Loucy (cell line): ENCODE measurements at regions not wholly inside any gene's neighbourhood (a gene's known extent, or its start where the extent isn't known, plus 50 kb on each side); places are given as distances from the start of the nearest gene placed in this dataset.

Experiments used
- H2AFZ ChIP-seq: fragments of 200-600 bp; sonication (generic); 2 replicates; pipeline ENCODE4 v1.6.0; 2016; ENCODE audit warnings: antibody characterized with exemption, mild to moderate bottlenecking, low read length, moderate library complexity
- H3F3A ChIP-seq: fragments of 200-600 bp; 2 replicates; pipeline ENCODE4 v1.6.0; 2016; ENCODE audit warnings: antibody characterized with exemption, low read depth, mild to moderate bottlenecking
- H3K27me3 ChIP-seq: fragments of 200-600 bp; sonication (generic); 2 replicates; pipeline ENCODE4 v1.6.1; 2014; ENCODE audit warnings: low read length, mild to moderate bottlenecking; ENCODE audit not compliant: insufficient read depth, poor library complexity, severe bottlenecking
- H3K36me3 ChIP-seq: fragments of 200-600 bp; sonication (generic); 2 replicates; pipeline ENCODE4 v1.6.1; 2016; ENCODE audit warnings: low read length; ENCODE audit not compliant: insufficient read depth
- H3K4me1 ChIP-seq: fragments of 200-600 bp; sonication (generic); 2 replicates; pipeline ENCODE4 v1.5.1; 2014; ENCODE audit warnings: low read length, mild to moderate bottlenecking; ENCODE audit not compliant: insufficient read depth, poor library complexity, severe bottlenecking
- H3K4me2 ChIP-seq: fragments of 200-600 bp; sonication (generic); 2 replicates; pipeline ENCODE4 v1.6.0; 2014; ENCODE audit warnings: antibody characterized with exemption, low read length, low read depth, mild to moderate bottlenecking; ENCODE audit not compliant: poor library complexity, severe bottlenecking
- H3K4me3 ChIP-seq: fragments of 200-600 bp; sonication (generic); 2 replicates; pipeline ENCODE4 v1.5.1; 2014; ENCODE audit warnings: low read length, mild to moderate bottlenecking, mixed read lengths; ENCODE audit not compliant: poor library complexity, severe bottlenecking
- H3K79me2 ChIP-seq: fragments of 200-600 bp; sonication (generic); 2 replicates; pipeline ENCODE4 v1.6.1; 2014; ENCODE audit warnings: low read length; ENCODE audit not compliant: insufficient read depth
- H3K9ac ChIP-seq: fragments of 200-600 bp; sonication (generic); 2 replicates; pipeline ENCODE4 v1.6.0; 2014; ENCODE audit warnings: mild to moderate bottlenecking, low read depth, low read length, moderate library complexity; ENCODE audit not compliant: poor library complexity, severe bottlenecking
- H3K9me2 ChIP-seq: fragments of 200-600 bp; sonication (generic); replicated peaks from 2 replicates; pipeline ENCODE4 v1.6.1; 2016; ENCODE audit warnings: low read depth, low read length, mixed read lengths
- H3K9me3 ChIP-seq: fragments of 200-600 bp; sonication (generic); 2 replicates; pipeline ENCODE4 v1.6.1; 2014; ENCODE audit warnings: mild to moderate bottlenecking, antibody characterized with exemption, low read length, low read depth; ENCODE audit not compliant: insufficient read depth
- H4K20me1 ChIP-seq: fragments of 200-600 bp; sonication (generic); 2 replicates; pipeline ENCODE4 v1.6.0; 2014; ENCODE audit warnings: antibody characterized with exemption, low read length, mild to moderate bottlenecking; ENCODE audit not compliant: insufficient read depth, poor library complexity, severe bottlenecking
- CTCF ChIP-seq: fragments of 200-600 bp; sonication (generic); conservative IDR thresholded peaks from 2 replicates; pipeline ENCODE4 v1.5.1; 2014; ENCODE audit warnings: mild to moderate bottlenecking, antibody characterized with exemption, low read length
- EZH2phosphoT487 ChIP-seq: fragments of 200-600 bp; IDR thresholded peaks from 2 replicates; pipeline ENCODE4 v1.6.1; 2018; ENCODE audit warnings: antibody characterized with exemption, mild to moderate bottlenecking, moderate library complexity, borderline replicate concordance

GRCh38 chr20:17807651-17808050 lies 107.9 kb downstream of the BANF2 start:
- Histone ChIP-seq H3K9ac (no peak overlapping the region), H3K9me2 (no peaks in the 10 kb centered on the region), H3K27me3 (no peaks in the 10 kb centered on the region), H3K4me1 (no peaks in the 10 kb centered on the region), H3F3A (no peaks in the 10 kb centered on the region), H3K4me3 (no peak overlapping the region), H3K4me2 (no peak overlapping the region), H3K36me3 (no peaks in the 10 kb centered on the region), H4K20me1 (no peaks in the 10 kb centered on the region), H3K79me2 (no peaks in the 10 kb centered on the region), H2AFZ (no peak overlapping the region), H3K9me3 (no peaks in the 10 kb centered on the region)
- TF ChIP-seq CTCF (no peak), EZH2phosphoT487 (no peak)

- no peaks in the 10 kb centered on the region for H3F3A ChIP-seq
- no peak overlapping the region for H3K4me2 ChIP-seq
- no peaks in the 10 kb centered on the region for H3K9me2 ChIP-seq
- H4K20me1 ChIP-seq, result no peaks in the 10 kb centered on the region
- no peaks in the 10 kb centered on the region for H3K36me3 ChIP-seq
- no peak overlapping the region for H3K4me3 ChIP-seq
- H3K9ac ChIP-seq, result no peak overlapping the region
- no peak overlapping the region for H2AFZ ChIP-seq
- TF ChIP-seq CTCF (no peak), EZH2phosphoT487 (no peak)
- no peaks in the 10 kb centered on the region for H3K27me3 ChIP-seq
- H3K79me2 ChIP-seq, result no peaks in the 10 kb centered on the region
- H3K4me1 ChIP-seq, result no peaks in the 10 kb centered on the region
- no peaks in the 10 kb centered on the region for H3K9me3 ChIP-seq
Measured at GRCh38 chr20:17806739-17807441, 107.1 kb downstream of the BANF2 start.

- Histone ChIP-seq H3K9ac (no peak overlapping the region), H3K4me1 (no peaks in the 10 kb centered on the region), H3K27me3 (no peaks in the 10 kb centered on the region), H3F3A (no peaks in the 10 kb centered on the region), H3K36me3 (no peaks in the 10 kb centered on the region), H3K9me3 (no peaks in the 10 kb centered on the region), H3K9me2 (no peaks in the 10 kb centered on the region), H3K4me2 (no peak overlapping the region), H2AFZ (no peak overlapping the region), H3K79me2 (no peaks in the 10 kb centered on the region), H4K20me1 (no peaks in the 10 kb centered on the region), H3K4me3 (no peak overlapping the region)
- no peak for TF ChIP-seq EZH2phosphoT487
- TF ChIP-seq CTCF, result no peak
Measured at GRCh38 chr20:17806107-17806506, 106.3 kb downstream of the BANF2 start.
